Body of pancreas (tissue), 4 donors: ENCODE measurements at regions not wholly inside any gene's neighbourhood (a gene's known extent, or its start where the extent isn't known, plus 50 kb on each side); places are given as distances from the start of the nearest gene placed in this dataset.

Experiments
- CTCF ChIP-seq, 7 experiments: fragments of 450-650 bp in 4 of 7; fragments of 200-600 bp in 3 of 7; sonication (generic) in 3 of 7; IDR thresholded peaks; one replicate each; pipeline ENCODE4 v1.5.1; 2016 to 2019; ENCODE audit warnings: antibody characterized with exemption in 7 of 7
- POLR2A ChIP-seq, 3 donors: fragments of 450-650 bp; IDR thresholded peaks; one replicate each; pipeline ENCODE4 v1.6.1; 2016; ENCODE audit warnings: antibody characterized with exemption in 3 of 3, mild to moderate bottlenecking in 2 of 3

GRCh38 chr6:139756381-139756780, 381.9 kb upstream of the CITED2 start:
- TF ChIP-seq CTCF (IDR thresholded peaks at IDR 0.05) (no peak), POLR2A (IDR thresholded peaks at IDR 0.05) (no peak)
